ENCODE measurements at regions not wholly inside any gene's neighbourhood (a gene's known extent, or its start where the extent isn't known, plus 50 kb on each side); places are given as distances from the start of the nearest gene placed in this dataset.
"Not testable (repeated sequence)": the region's sequence is repeated elsewhere in the genome, so short reads cannot be mapped to it uniquely, and the experiment has no call there.

DNA sequence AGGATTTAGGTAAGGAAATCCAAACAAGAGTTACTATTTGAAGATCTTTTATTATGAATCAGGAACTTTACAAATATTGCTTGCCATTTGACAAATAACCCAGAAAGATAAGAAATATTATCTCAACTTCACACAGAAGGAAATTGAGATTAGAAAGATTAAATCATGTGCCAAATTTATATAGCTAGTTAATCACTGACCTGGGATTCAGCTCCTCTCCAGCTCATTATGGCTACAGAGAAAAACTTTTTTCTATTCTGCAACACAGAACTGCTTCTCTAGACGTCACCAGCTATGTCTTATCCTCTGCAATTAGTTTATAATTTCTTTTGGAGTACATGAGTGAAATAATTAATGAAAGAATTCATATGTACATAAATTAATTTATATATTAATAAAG, 86.3 kb upstream of the NOX4 start:
- TF ChIP-seq POLR2A, POLR2AphosphoS5, TAF1, POU2F2 (IDR thresholded peaks at IDR 0.05; ENCODE audit: low read depth, low read length): not testable (repeated sequence)
